ENCODE measurements at regions not wholly inside any gene's neighbourhood (a gene's known extent, or its start where the extent isn't known, plus 50 kb on each side); places are given as distances from the start of the nearest gene placed in this dataset.

DNA sequence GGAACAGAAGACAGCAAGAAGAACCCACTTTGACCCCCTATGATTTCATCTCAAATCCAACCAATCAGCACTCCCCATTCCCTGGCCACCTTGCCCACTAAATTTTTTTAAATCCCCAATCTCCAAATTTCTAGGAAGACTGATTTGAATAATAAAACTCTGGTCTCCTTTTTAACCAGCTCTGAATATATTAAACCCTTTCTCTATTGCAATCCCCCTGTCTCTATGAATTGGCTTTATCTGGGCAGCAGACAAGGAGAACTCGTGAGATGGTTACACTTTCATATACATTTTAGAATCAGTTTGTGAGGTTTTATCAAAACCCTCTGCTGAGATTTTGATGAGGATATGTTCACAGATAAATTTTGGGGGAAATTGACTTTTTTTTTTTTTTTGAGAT, 90.3 kb upstream of the TRIM24 start:
- Histone ChIP-seq H3K36me3 (replicated peaks in 1 of 2; ENCODE audit: control extremely low read depth in 1 of 2, control insufficient read depth in 1 of 2, extremely low read depth in 1 of 2, insufficient read depth in 2 of 2, low read length in 1 of 2) (no peaks in the 10 kb centered on the region), H3K9ac (ENCODE audit: low read length) (no peak overlapping the region), H3K4me1 (ENCODE audit: control insufficient read depth in 2 of 2, insufficient read depth in 2 of 2, low read length in 2 of 2) (no peaks in the 10 kb centered on the region), H3K4me3 (ENCODE audit: control extremely low read depth in 1 of 5, extremely low read depth in 1 of 5, insufficient read depth in 1 of 5, low read depth in 2 of 5, low read length in 4 of 5) (no peak overlapping the region), H3K4me2 (replicated peaks; ENCODE audit: low read depth, low read length, poor library complexity, severe bottlenecking) (no peak overlapping the region), H2AFZ (ENCODE audit: insufficient read depth, low read depth, low read length, poor library complexity, severe bottlenecking) (no peak overlapping the region), H4K20me1 (ENCODE audit: control insufficient read depth, insufficient read depth, low read length, poor library complexity, severe bottlenecking) (no peaks in the 10 kb centered on the region), H3K79me2 (ENCODE audit: control insufficient read depth, insufficient read depth, low read length) (no peaks in the 10 kb centered on the region), H3K27ac (ENCODE audit: low read length in 2 of 2) (no peak overlapping the region), H3K9me3 (ENCODE audit: control extremely low read depth in 1 of 3, control insufficient read depth in 2 of 3, insufficient read depth in 1 of 3, low read length in 2 of 3) (peaks cover 0 to 27% (median 14%) of the 10 kb centered on the region in 3 donors), H3K27me3 (replicated peaks in 1 of 4; ENCODE audit: control extremely low read depth in 1 of 4, control insufficient read depth in 3 of 4, insufficient read depth in 4 of 4, low read length in 3 of 4) (no peaks in the 10 kb centered on the region)
- CTCF ChIA-PET, result no interaction called here
- Mint-ChIP-seq H3K27me3 (no peaks in the 10 kb centered on the region), H3K27ac (no peak overlapping the region), H3K9me3 (ENCODE audit: insufficient read depth) (peaks cover 15% of the 10 kb centered on the region), H3K4me3 (no peak overlapping the region), H3K4me1 (no peaks in the 10 kb centered on the region)
- POLR2A ChIA-PET, result no interaction called here
- TF ChIP-seq EZH2 (IDR thresholded peaks at IDR 0.05; ENCODE audit: borderline replicate concordance, insufficient read depth, low read depth, low read length, poor library complexity, severe bottlenecking), result no peak
- TF ChIP-seq, protein P1, sequence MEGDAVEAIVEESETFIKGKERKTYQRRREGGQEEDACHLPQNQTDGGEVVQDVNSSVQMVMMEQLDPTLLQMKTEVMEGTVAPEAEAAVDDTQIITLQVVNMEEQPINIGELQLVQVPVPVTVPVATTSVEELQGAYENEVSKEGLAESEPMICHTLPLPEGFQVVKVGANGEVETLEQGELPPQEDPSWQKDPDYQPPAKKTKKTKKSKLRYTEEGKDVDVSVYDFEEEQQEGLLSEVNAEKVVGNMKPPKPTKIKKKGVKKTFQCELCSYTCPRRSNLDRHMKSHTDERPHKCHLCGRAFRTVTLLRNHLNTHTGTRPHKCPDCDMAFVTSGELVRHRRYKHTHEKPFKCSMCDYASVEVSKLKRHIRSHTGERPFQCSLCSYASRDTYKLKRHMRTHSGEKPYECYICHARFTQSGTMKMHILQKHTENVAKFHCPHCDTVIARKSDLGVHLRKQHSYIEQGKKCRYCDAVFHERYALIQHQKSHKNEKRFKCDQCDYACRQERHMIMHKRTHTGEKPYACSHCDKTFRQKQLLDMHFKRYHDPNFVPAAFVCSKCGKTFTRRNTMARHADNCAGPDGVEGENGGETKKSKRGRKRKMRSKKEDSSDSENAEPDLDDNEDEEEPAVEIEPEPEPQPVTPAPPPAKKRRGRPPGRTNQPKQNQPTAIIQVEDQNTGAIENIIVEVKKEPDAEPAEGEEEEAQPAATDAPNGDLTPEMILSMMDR (IDR thresholded peaks at IDR 0.05), result no peak
- ATAC-seq (ENCODE audit: low read depth) (no peak), DNase-seq (no peak)
- intact Hi-C loops (cut with micrococcal nuclease), result no loop called here
- WGBS (ENCODE audit: insufficient coverage), result no CpG with 5 or more reads among the region's 1 CpG

DNA sequence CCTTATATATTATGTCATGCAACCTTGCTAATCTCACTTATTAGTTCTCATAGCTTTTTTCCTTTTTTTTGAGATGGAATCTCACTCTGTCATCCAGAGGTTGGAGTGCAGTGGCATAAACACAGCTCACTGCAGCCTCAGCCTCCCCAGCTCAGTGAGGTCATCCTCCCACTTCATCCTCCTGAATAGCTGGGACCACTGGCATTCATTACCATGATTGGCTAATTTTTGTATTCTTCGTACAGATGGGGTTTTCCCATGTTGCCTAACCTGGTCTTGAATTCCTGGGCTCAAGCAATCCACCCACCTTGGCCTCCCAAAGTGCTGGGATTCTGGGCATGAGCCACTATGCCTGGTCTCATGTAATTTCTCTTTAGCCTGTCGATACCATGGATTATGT, 89.1 kb upstream of the TRIM24 start:
- no peak overlapping the region for H2AFZ ChIP-seq (ENCODE audit: insufficient read depth, low read depth, low read length, poor library complexity, severe bottlenecking)
- WGBS (ENCODE audit: insufficient coverage), result no CpG with 5 or more reads among the region's 2 CpGs

More for the DNA sequence above, 89.1 kb upstream of the TRIM24 start:
- ChIA-PET POLR2A (no interaction called here), CTCF (no interaction called here)
- H3K9ac ChIP-seq (ENCODE audit: low read length), result no peak overlapping the region
- H3K36me3 ChIP-seq (replicated peaks in 1 of 2; ENCODE audit: control extremely low read depth in 1 of 2, control insufficient read depth in 1 of 2, extremely low read depth in 1 of 2, insufficient read depth in 2 of 2, low read length in 1 of 2), result no peaks in the 10 kb centered on the region
- H3K4me1 ChIP-seq (ENCODE audit: control insufficient read depth in 2 of 2, insufficient read depth in 2 of 2, low read length in 2 of 2), result no peaks in the 10 kb centered on the region
- Mint-ChIP-seq H3K4me3 (no peak overlapping the region), H3K27ac (no peak overlapping the region), H3K27me3 (no peaks in the 10 kb centered on the region), H3K9me3 (ENCODE audit: insufficient read depth) (peaks cover 15% of the 10 kb centered on the region), H3K4me1 (no peaks in the 10 kb centered on the region)
- H4K20me1 ChIP-seq (ENCODE audit: control insufficient read depth, insufficient read depth, low read length, poor library complexity, severe bottlenecking), result no peaks in the 10 kb centered on the region
- intact Hi-C loops (cut with micrococcal nuclease), result no loop called here
- no peak overlapping the region for H3K4me2 ChIP-seq (replicated peaks; ENCODE audit: low read depth, low read length, poor library complexity, severe bottlenecking)
- H3K79me2 ChIP-seq (ENCODE audit: control insufficient read depth, insufficient read depth, low read length), result no peaks in the 10 kb centered on the region
- no peak for ATAC-seq (ENCODE audit: low read depth)
- DNase-seq, result no peak
- no peak overlapping the region for H3K27ac ChIP-seq (ENCODE audit: low read length in 2 of 2)
- H3K27me3 ChIP-seq (replicated peaks in 1 of 4; ENCODE audit: control extremely low read depth in 1 of 4, control insufficient read depth in 3 of 4, insufficient read depth in 4 of 4, low read length in 3 of 4), result no peaks in the 10 kb centered on the region
- H3K9me3 ChIP-seq (ENCODE audit: control extremely low read depth in 1 of 3, control insufficient read depth in 2 of 3, insufficient read depth in 1 of 3, low read length in 2 of 3), result peaks cover 0 to 27% (median 14%) of the 10 kb centered on the region in 3 donors
- H3K4me3 ChIP-seq (ENCODE audit: control extremely low read depth in 1 of 5, extremely low read depth in 1 of 5, insufficient read depth in 1 of 5, low read depth in 2 of 5, low read length in 4 of 5), result no peak overlapping the region
- TF ChIP-seq, protein P1 (IDR thresholded peaks at IDR 0.05), result no peak
- no peak for TF ChIP-seq EZH2 (IDR thresholded peaks at IDR 0.05; ENCODE audit: borderline replicate concordance, insufficient read depth, low read depth, low read length, poor library complexity, severe bottlenecking)
